Kidney (tissue), 13 donors: ENCODE measurements at regions not wholly inside any gene's neighbourhood (a gene's known extent, or its start where the extent isn't known, plus 50 kb on each side); places are given as distances from the start of the nearest gene placed in this dataset.

Experiments
- DNase-seq, 5 donors: peaks; one replicate each; pipeline ENCODE4 v3.0.0-alpha.2; 2013 to 2020
- FAIRE-seq: peaks from 2 replicates; lab custom pipeline; 2012; peaks lifted over from hg19 to GRCh38; lab: Jason Lieb, UNC
- H3K27ac ChIP-seq, 2 donors: one replicate each; pipeline ENCODE4 v1.7.0; 2013; ENCODE audit warnings: low read depth in 2 of 2, low read length in 2 of 2, inconsistent platforms in 1 of 2
- H3K27me3 ChIP-seq: one replicate; pipeline ENCODE4 v1.7.1; 2013; ENCODE audit warnings: low read length, inconsistent platforms; ENCODE audit not compliant: control insufficient read depth, insufficient read depth
- H3K36me3 ChIP-seq, 3 donors: one replicate each; pipeline versions ENCODE4 v1.7.0 to v1.7.1; 2013; ENCODE audit warnings: low read length in 3 of 3, control low read depth in 1 of 3, inconsistent platforms in 1 of 3; ENCODE audit not compliant: insufficient read depth in 3 of 3, control insufficient read depth in 2 of 3
- H3K4me1 ChIP-seq, 3 donors: one replicate each; pipeline versions ENCODE4 v1.7.0 to v1.7.1; 2013; ENCODE audit warnings: low read length in 3 of 3, inconsistent platforms in 1 of 3, low read depth in 1 of 3; ENCODE audit not compliant: control insufficient read depth in 2 of 3, insufficient read depth in 2 of 3
- H3K4me3 ChIP-seq, 3 donors: one replicate each; pipeline versions ENCODE4 v1.7.0 to v1.8.1; 2013; ENCODE audit warnings: low read length in 3 of 3, control low read depth in 1 of 3, inconsistent platforms in 1 of 3
- H3K9ac ChIP-seq, 3 donors: one replicate each; pipeline versions ENCODE4 v1.7.0 to v1.7.1; 2013; ENCODE audit warnings: low read length in 3 of 3, control low read depth in 1 of 3, inconsistent platforms in 1 of 3
- H3K9me3 ChIP-seq, 3 donors: one replicate each; pipeline versions ENCODE4 v1.7.0 to v1.7.1; 2013; ENCODE audit warnings: low read length in 3 of 3, control low read depth in 1 of 3, inconsistent platforms in 1 of 3; ENCODE audit not compliant: control insufficient read depth in 2 of 3, insufficient read depth in 1 of 3
- CTCF ChIP-seq: IDR thresholded peaks from 3 replicates; pipeline ENCODE4 v1.5.1; 2012; ENCODE audit warnings: mild to moderate bottlenecking, moderate library complexity, borderline replicate concordance; ENCODE audit not compliant: insufficient read depth; ENCODE audit errors: extremely low read depth
- intact Hi-C: fragments of 100-400 bp; cut with DNase I; formaldehyde crosslinking; loops from one replicate; pipeline ENCODE4 v1.11.1; 2022
- donor health status: control.
- donor health status: control.
- donor health status: control.
- donor health status: control.
- donor health status: control.
- donor health status: DM: yes; HTN: yes; CAD: no.
- donor health status: Normal renal cell carcinoma (clear cell type).

- H3K9ac ChIP-seq, result no peak overlapping the region
- FAIRE-seq (no peak), DNase-seq (no peak)
- H3K4me3 ChIP-seq, result no peak overlapping the region
- TF ChIP-seq CTCF, result no peak
- no peaks in the 10 kb centered on the region for H3K9me3 ChIP-seq
- no peaks in the 10 kb centered on the region for H3K36me3 ChIP-seq
- no peaks in the 10 kb centered on the region for H3K4me1 ChIP-seq
- intact Hi-C loops, result no loop called here
- no peaks in the 10 kb centered on the region for H3K27me3 ChIP-seq
- no peak overlapping the region for H3K27ac ChIP-seq
Observed at GRCh38 chr1:105419030-105419429, 1637.4 kb upstream of the PRMT6 start.

GRCh38 chr1:105427543-105427942, 1628.9 kb upstream of the PRMT6 start:
- Histone ChIP-seq H3K9ac (no peak overlapping the region), H3K9me3 (no peaks in the 10 kb centered on the region), H3K27ac (no peak overlapping the region), H3K27me3 (no peaks in the 10 kb centered on the region), H3K36me3 (no peaks in the 10 kb centered on the region), H3K4me3 (no peak overlapping the region), H3K4me1 (no peaks in the 10 kb centered on the region)
- no peak for TF ChIP-seq CTCF
- FAIRE-seq (no peak), DNase-seq (no peak)
- intact Hi-C loops, result no loop called here

GRCh38 chr1:105436589-105437259, 1619.8 kb upstream of the PRMT6 start:
- Histone ChIP-seq H3K36me3 (no peaks in the 10 kb centered on the region), H3K4me1 (no peaks in the 10 kb centered on the region), H3K4me3 (no peak overlapping the region), H3K9me3 (no peaks in the 10 kb centered on the region), H3K9ac (no peak overlapping the region), H3K27ac (no peak overlapping the region), H3K27me3 (no peaks in the 10 kb centered on the region)
- intact Hi-C loops, result no loop called here
- DNase-seq (peak in 1 of 5 donors; percentile 49), FAIRE-seq (no peak)
- TF ChIP-seq CTCF, result no peak

- H3K4me1 ChIP-seq, result no peaks in the 10 kb centered on the region
- no peak overlapping the region for H3K27ac ChIP-seq
- no peak overlapping the region for H3K4me3 ChIP-seq
- no peaks in the 10 kb centered on the region for H3K27me3 ChIP-seq
- no peaks in the 10 kb centered on the region for H3K36me3 ChIP-seq
- no peak for TF ChIP-seq CTCF
- no peak overlapping the region for H3K9ac ChIP-seq
- FAIRE-seq (no peak), DNase-seq (peak in 1 of 5 donors; percentile 27)
- intact Hi-C loops, result no loop called here
- no peaks in the 10 kb centered on the region for H3K9me3 ChIP-seq
Observed at GRCh38 chr1:105437847-105438246, 1618.6 kb upstream of the PRMT6 start.
